Activated CD4-positive, alpha-beta T cell treated with anti-CD3 and anti-CD28 coated beads, Interleukin-2, Interleukin-4, amounts not matched to agents 100 ng/mL and 50 ng/mL, durations not matched to agents 16 hours and 8 hours (primary cell): ENCODE measurements at regions not wholly inside any gene's neighbourhood (a gene's known extent, or its start where the extent isn't known, plus 50 kb on each side); places are given as distances from the start of the nearest gene placed in this dataset.
"Not testable (repeated sequence)": the region's sequence is repeated elsewhere in the genome, so short reads cannot be mapped to it uniquely, and the experiment has no call there.

Source experiments
- DNase-seq: peaks from one replicate; pipeline ENCODE4 v3.0.0-alpha.2; 2020; ENCODE audit warnings: low spot score

GRCh38 chr5:17037751-17038150 is 101.7 kb upstream of the MYO10 start:
- DNase-seq = no peak

GRCh38 chr5:17039170-17039569 is 103.1 kb upstream of the MYO10 start:
- no peak for DNase-seq

GRCh38 chr5:17042041-17042440 is 106.0 kb upstream of the MYO10 start:
- DNase-seq = no peak

- no peak for DNase-seq
These were observed 110.2 kb upstream of the MYO10 start for GRCh38 chr5:17046320-17046719.

GRCh38 chr5:17050236-17050635 is 114.1 kb upstream of the MYO10 start:
- DNase-seq = no peak

- no peak for DNase-seq
These were observed 118.8 kb upstream of the MYO10 start for GRCh38 chr5:17054911-17055310.

GRCh38 chr5:17056141-17056631 is 120.1 kb upstream of the MYO10 start:
- DNase-seq = no peak

GRCh38 chr5:17058438-17058837 is 122.3 kb upstream of the MYO10 start:
- DNase-seq = no peak

- no peak for DNase-seq
These were observed 125.9 kb upstream of the MYO10 start for GRCh38 chr5:17061973-17062470.

GRCh38 chr5:17062741-17063140 is 126.7 kb upstream of the MYO10 start:
- DNase-seq = not testable (repeated sequence)

GRCh38 chr5:17064241-17064640 is 128.2 kb upstream of the MYO10 start:
- no peak for DNase-seq

GRCh38 chr5:17065458-17065857 is 129.4 kb upstream of the MYO10 start:
- DNase-seq = no peak

GRCh38 chr5:17066026-17066425 is 129.9 kb upstream of the MYO10 start:
- DNase-seq = not testable (repeated sequence)

- DNase-seq = no peak
These were observed 131.7 kb upstream of the MYO10 start for GRCh38 chr5:17067657-17068392.

GRCh38 chr5:17069995-17070511 is 134.0 kb upstream of the MYO10 start:
- no peak for DNase-seq

- DNase-seq = no peak
These were observed 134.6 kb upstream of the MYO10 start for GRCh38 chr5:17070647-17071046.

- no peak for DNase-seq
These were observed 139.1 kb upstream of the MYO10 start for GRCh38 chr5:17075236-17075635.

- DNase-seq = no peak
These were observed 140.2 kb upstream of the MYO10 start for GRCh38 chr5:17076272-17076671.

- no peak for DNase-seq
These were observed 139.8 kb upstream of the BASP1 start for GRCh38 chr5:17077440-17078233.

GRCh38 chr5:17079562-17079961 is 137.9 kb upstream of the BASP1 start:
- DNase-seq = no peak

GRCh38 chr5:17080361-17080760 is 137.1 kb upstream of the BASP1 start:
- DNase-seq = no peak

- no peak for DNase-seq
These were observed 136.3 kb upstream of the BASP1 start for GRCh38 chr5:17081142-17081541.

GRCh38 chr5:17083276-17083675 is 134.2 kb upstream of the BASP1 start:
- DNase-seq = not testable (repeated sequence)
